ENCODE measurements at regions not wholly inside any gene's neighbourhood (a gene's known extent, or its start where the extent isn't known, plus 50 kb on each side); places are given as distances from the start of the nearest gene placed in this dataset.

DNA sequence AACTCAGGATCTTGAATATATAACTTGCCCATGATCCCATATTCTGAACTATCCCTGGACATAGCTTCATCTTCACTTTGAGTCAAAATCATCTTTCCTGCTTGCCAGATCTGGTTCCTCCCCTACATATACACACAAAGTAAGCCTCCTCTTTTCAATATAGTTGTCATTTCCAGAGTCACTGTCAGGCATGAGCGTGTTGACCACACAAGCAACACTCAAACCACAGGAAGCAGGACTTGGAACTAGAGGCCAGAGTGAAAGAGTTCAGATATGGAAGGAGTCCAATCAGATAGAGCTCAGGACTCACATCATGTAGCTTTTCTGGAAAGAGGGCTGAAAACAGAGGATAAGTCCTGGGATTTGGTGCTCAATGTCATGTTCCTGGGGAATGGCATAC is 1140.6 kb downstream of the BCL11B start:
- POLR2A ChIA-PET: no interaction called here
- no TSS peak for BruUV-seq (replicated peaks)

More for the DNA sequence above, 1140.6 kb downstream of the BCL11B start:
- CTCF ChIA-PET: no interaction called here
- dilution Hi-C loops (cut with MboI; ENCODE audit: extremely low pct_ligation_motif_present, low sequenced_read_pairs) (no loop called here), intact Hi-C loops (cut with micrococcal nuclease) (no loop called here)
- H3K4me2 ChIP-seq (ENCODE audit: insufficient read depth, low read length): no peak overlapping the region
- no peak for DNase-seq (ENCODE audit: low read depth, low spot score)
- H3K9me3 ChIP-seq (replicated peaks; ENCODE audit: control insufficient read depth, insufficient read depth, low read length): peaks cover 5% of the 10 kb centered on the region
- no peak overlapping the region for H3K4me3 ChIP-seq (replicated peaks in 1 of 3; ENCODE audit: insufficient read depth in 1 of 3, low read depth in 1 of 3, low read length in 3 of 3)
- no peak overlapping the region for H3K27ac ChIP-seq (ENCODE audit: insufficient read depth, low read depth, low read length)
- TF ChIP-seq CTCF (IDR thresholded peaks at IDR 0.05; ENCODE audit: extremely low read depth in 1 of 2, insufficient read depth in 1 of 2, low read depth in 1 of 2, low read length in 2 of 2) (no peak), MYC (IDR thresholded peaks at IDR 0.05; ENCODE audit: low read depth, low read length) (no peak), GATA2 (IDR thresholded peaks at IDR 0.05; ENCODE audit: insufficient read depth, insufficient read length, low read depth, low read length) (no peak), EZH2 (IDR thresholded peaks at IDR 0.05; ENCODE audit: borderline replicate concordance, low read depth, low read length, severe bottlenecking) (no peak), POLR2A (IDR thresholded peaks at IDR 0.05; ENCODE audit: low read depth, low read length) (no peak)
- TF ChIP-seq, protein P1, sequence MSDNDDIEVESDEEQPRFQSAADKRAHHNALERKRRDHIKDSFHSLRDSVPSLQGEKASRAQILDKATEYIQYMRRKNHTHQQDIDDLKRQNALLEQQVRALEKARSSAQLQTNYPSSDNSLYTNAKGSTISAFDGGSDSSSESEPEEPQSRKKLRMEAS (IDR thresholded peaks at IDR 0.05; ENCODE audit: insufficient read depth, insufficient read length): no peak
- H3K4me1 ChIP-seq (ENCODE audit: control insufficient read depth, extremely low read depth, insufficient read depth, low read length): no peaks in the 10 kb centered on the region
- FAIRE-seq: no peak
- no peaks in the 10 kb centered on the region for H4K20me1 ChIP-seq (replicated peaks; ENCODE audit: control insufficient read depth, extremely low read depth, insufficient read depth, low read length)
- no peaks in the 10 kb centered on the region for H3K36me3 ChIP-seq (ENCODE audit: control insufficient read depth in 2 of 2, extremely low read depth in 1 of 2, insufficient read depth in 2 of 2, low read length in 2 of 2)
- no peak overlapping the region for H3K9ac ChIP-seq (replicated peaks; ENCODE audit: extremely low read depth, insufficient read depth, low read length)
- no peak overlapping the region for H2AFZ ChIP-seq (ENCODE audit: low read depth, low read length)
- H3K27me3 ChIP-seq (ENCODE audit: control insufficient read depth in 2 of 2, insufficient read depth in 2 of 2, low read length in 2 of 2): no peaks in the 10 kb centered on the region
- no peaks in the 10 kb centered on the region for H3K79me2 ChIP-seq (ENCODE audit: control insufficient read depth, insufficient read depth, low read length)
- H3K9me1 ChIP-seq (replicated peaks; ENCODE audit: control insufficient read depth, extremely low read depth, insufficient read depth, low read length): no peaks in the 10 kb centered on the region
